Fibroblast of pulmonary artery (primary cell): ENCODE measurements at regions not wholly inside any gene's neighbourhood (a gene's known extent, or its start where the extent isn't known, plus 50 kb on each side); places are given as distances from the start of the nearest gene placed in this dataset.
A peak's percentile ranks its signal among the peaks of the same experiment; 100 is the strongest.
"Not testable (repeated sequence)": the region's sequence is repeated elsewhere in the genome, so short reads cannot be mapped to it uniquely, and the experiment has no call there.

ENCODE experiments used
- DNase-seq: peaks from one replicate; pipeline ENCODE4 v3.0.0-alpha.2; 2010; ENCODE audit warnings: low read depth
- H3K4me3 ChIP-seq: replicated peaks from 2 replicates; pipeline ENCODE4 v1.5.1; 2011; ENCODE audit warnings: low read depth, mild to moderate bottlenecking, control low read depth, low read length, moderate library complexity
- TF ChIP-seq, protein P1 (sequence below): IDR thresholded peaks from 2 replicates; pipeline ENCODE4 v1.5.1; 2011; ENCODE audit warnings: mild to moderate bottlenecking, control low read depth, low read length, inconsistent platforms; ENCODE audit errors: missing control alignments

- peak overlapping the region; percentile 78 for H3K4me3 ChIP-seq
- peak; percentile 53 for DNase-seq
- TF ChIP-seq, protein P1, sequence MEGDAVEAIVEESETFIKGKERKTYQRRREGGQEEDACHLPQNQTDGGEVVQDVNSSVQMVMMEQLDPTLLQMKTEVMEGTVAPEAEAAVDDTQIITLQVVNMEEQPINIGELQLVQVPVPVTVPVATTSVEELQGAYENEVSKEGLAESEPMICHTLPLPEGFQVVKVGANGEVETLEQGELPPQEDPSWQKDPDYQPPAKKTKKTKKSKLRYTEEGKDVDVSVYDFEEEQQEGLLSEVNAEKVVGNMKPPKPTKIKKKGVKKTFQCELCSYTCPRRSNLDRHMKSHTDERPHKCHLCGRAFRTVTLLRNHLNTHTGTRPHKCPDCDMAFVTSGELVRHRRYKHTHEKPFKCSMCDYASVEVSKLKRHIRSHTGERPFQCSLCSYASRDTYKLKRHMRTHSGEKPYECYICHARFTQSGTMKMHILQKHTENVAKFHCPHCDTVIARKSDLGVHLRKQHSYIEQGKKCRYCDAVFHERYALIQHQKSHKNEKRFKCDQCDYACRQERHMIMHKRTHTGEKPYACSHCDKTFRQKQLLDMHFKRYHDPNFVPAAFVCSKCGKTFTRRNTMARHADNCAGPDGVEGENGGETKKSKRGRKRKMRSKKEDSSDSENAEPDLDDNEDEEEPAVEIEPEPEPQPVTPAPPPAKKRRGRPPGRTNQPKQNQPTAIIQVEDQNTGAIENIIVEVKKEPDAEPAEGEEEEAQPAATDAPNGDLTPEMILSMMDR, result no peak
These were observed 82.9 kb downstream of the CHRNA1 start for GRCh38 chr2:174681099-174682006.

DNA sequence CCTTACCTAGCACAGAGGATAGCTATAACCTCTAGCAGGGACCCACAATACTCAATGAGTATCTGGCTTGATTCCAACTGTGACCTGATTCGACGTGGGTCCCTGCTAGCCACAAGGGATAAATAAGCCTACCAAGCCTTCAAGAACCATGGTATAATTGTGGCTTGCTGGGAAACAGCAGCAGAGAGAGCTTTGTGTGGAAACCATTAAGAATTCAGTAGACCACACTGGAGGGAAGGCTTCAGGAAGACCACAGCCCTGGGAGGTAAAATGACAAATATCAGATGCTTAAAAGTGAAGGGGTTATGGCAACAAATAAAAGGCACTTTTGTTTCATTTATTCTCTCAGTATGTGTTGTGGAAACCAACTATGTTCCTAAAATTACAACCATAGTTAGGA, 82.6 kb upstream of the WIPF1 start:
- no peak for DNase-seq
- H3K4me3 ChIP-seq, result no peak overlapping the region
- TF ChIP-seq, protein P1, result no peak

- DNase-seq, result no peak
- TF ChIP-seq, protein P1, result no peak
- no peak overlapping the region for H3K4me3 ChIP-seq
These were observed 80.8 kb upstream of the WIPF1 start for GRCh38 chr2:174678395-174678794.

GRCh38 chr2:174675615-174676014, 78.0 kb upstream of the WIPF1 start:
- TF ChIP-seq, protein P1, result no peak
- no peak overlapping the region for H3K4me3 ChIP-seq
- DNase-seq, result no peak

- no peak overlapping the region for H3K4me3 ChIP-seq
- TF ChIP-seq, protein P1, result no peak
- DNase-seq, result peak; percentile 40
These were observed 76.3 kb upstream of the WIPF1 start for GRCh38 chr2:174673876-174674275.

DNA sequence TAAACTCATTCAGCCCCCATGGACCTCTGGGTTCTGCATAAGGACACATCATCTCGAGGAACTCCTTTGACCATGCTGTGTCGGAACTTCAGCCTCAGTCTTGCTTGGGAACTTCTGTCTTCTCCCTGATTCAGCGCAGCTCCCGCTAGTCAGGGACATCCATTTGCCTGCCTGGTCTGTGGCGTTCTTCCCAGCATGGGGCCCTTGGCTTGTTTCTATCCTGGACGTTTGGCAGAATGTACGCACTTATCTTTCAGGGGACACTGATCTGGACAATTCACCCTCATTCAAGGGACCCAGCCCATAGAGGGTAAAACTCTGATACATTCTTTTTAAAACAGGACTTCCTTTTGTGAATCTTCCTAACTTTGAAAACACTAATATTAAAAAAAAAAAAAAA, 75.8 kb upstream of the WIPF1 start:
- H3K4me3 ChIP-seq, result no peak overlapping the region
- TF ChIP-seq, protein P1, result no peak
- DNase-seq, result no peak

DNA sequence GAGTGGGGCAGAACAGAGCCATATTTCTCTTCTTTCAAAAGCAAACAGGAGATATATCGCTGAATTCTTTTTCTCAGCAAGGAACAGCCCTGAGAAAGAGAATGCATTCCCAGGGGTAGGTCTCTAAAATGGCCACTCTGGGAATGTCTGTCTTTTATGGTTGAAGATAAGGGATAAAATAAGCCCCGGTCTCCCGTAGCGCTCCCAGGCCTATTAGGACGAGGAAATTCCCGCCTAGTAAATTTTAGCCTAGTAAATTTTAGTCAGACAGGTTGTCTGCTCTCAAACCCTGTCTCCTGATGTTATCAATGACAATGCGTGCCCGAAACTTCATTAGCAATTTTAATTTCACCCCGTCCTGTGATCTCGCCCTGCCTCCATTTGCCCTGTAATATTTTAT, 73.9 kb upstream of the WIPF1 start:
- H3K4me3 ChIP-seq, DNase-seq: not testable (repeated sequence)
